ENCODE measurements at regions not wholly inside any gene's neighbourhood (a gene's known extent, or its start where the extent isn't known, plus 50 kb on each side); places are given as distances from the start of the nearest gene placed in this dataset.
"Not testable (repeated sequence)": the region's sequence is repeated elsewhere in the genome, so short reads cannot be mapped to it uniquely, and the experiment has no call there.

GRCh38 chr10:100631192-100631591 is 95.4 kb downstream of the HIF1AN start:
- H3K4me3 ChIP-seq (ENCODE audit: low read length): no peak overlapping the region
- POLR2A ChIA-PET: no interaction called here
- no peak overlapping the region for H3K27ac ChIP-seq (ENCODE audit: low read depth, low read length)
- H3K4me1 ChIP-seq (ENCODE audit: insufficient read depth, low read length): no peaks in the 10 kb centered on the region
- Mint-ChIP-seq H3K4me1 (no peaks in the 10 kb centered on the region), H3K4me3 (no peak overlapping the region), H3K36me3 (no peaks in the 10 kb centered on the region), H3K27me3 (peaks cover 26 to 45% of the 10 kb centered on the region in 2 donors), H3K27ac (no peak overlapping the region), H3K9me3 (no peaks in the 10 kb centered on the region)
- H3K9me3 ChIP-seq (ENCODE audit: low read length): no peaks in the 10 kb centered on the region
- CTCF ChIA-PET: no interaction called here
- no peak for DNase-seq
- no peaks in the 10 kb centered on the region for H3K36me3 ChIP-seq (ENCODE audit: insufficient read depth, low read length)
- no peaks in the 10 kb centered on the region for H3K27me3 ChIP-seq (ENCODE audit: insufficient read depth, low read length, poor library complexity, severe bottlenecking)

- no peaks in the 10 kb centered on the region for H3K4me1 ChIP-seq (ENCODE audit: insufficient read depth, low read length)
- no peak overlapping the region for H3K4me3 Mint-ChIP-seq
Observed at GRCh38 chr10:100632027-100632426, 96.3 kb downstream of the HIF1AN start.

GRCh38 chr10:100634034-100634433 is 98.3 kb downstream of the HIF1AN start:
- H3K4me1 Mint-ChIP-seq: no peaks in the 10 kb centered on the region
- POLR2A ChIA-PET: no interaction called here
- no peak overlapping the region for H3K4me3 Mint-ChIP-seq
- H3K4me1 ChIP-seq (ENCODE audit: insufficient read depth, low read length): no peaks in the 10 kb centered on the region
- H3K27ac Mint-ChIP-seq: no peak overlapping the region
- H3K27me3 ChIP-seq (ENCODE audit: insufficient read depth, low read length, poor library complexity, severe bottlenecking): no peaks in the 10 kb centered on the region
- H3K4me3 ChIP-seq (ENCODE audit: low read length): no peak overlapping the region
- no peak overlapping the region for H3K27ac ChIP-seq (ENCODE audit: low read depth, low read length)
- no peaks in the 10 kb centered on the region for H3K36me3 ChIP-seq (ENCODE audit: insufficient read depth, low read length)
- H3K9me3 Mint-ChIP-seq: no peaks in the 10 kb centered on the region
- no peaks in the 10 kb centered on the region for H3K36me3 Mint-ChIP-seq
- peaks cover 27 to 56% of the 10 kb centered on the region in 2 donors for H3K27me3 Mint-ChIP-seq
- CTCF ChIA-PET: no interaction called here
- no peak for DNase-seq
- no peaks in the 10 kb centered on the region for H3K9me3 ChIP-seq (ENCODE audit: low read length)

More at GRCh38 chr10:100632027-100632426, 96.3 kb downstream of the HIF1AN start:
- Mint-ChIP-seq H3K36me3 (no peaks in the 10 kb centered on the region), H3K4me1 (no peaks in the 10 kb centered on the region), H3K9me3 (no peaks in the 10 kb centered on the region), H3K27ac (no peak overlapping the region), H3K27me3 (peaks cover 19 to 45% of the 10 kb centered on the region in 2 donors)
- H3K27ac ChIP-seq (ENCODE audit: low read depth, low read length): no peak overlapping the region
- no peak overlapping the region for H3K4me3 ChIP-seq (ENCODE audit: low read length)
- H3K9me3 ChIP-seq (ENCODE audit: low read length): no peaks in the 10 kb centered on the region
- POLR2A ChIA-PET: no interaction called here
- no peak for DNase-seq
- H3K27me3 ChIP-seq (ENCODE audit: insufficient read depth, low read length, poor library complexity, severe bottlenecking): no peaks in the 10 kb centered on the region
- CTCF ChIA-PET: no interaction called here
- H3K36me3 ChIP-seq (ENCODE audit: insufficient read depth, low read length): no peaks in the 10 kb centered on the region

GRCh38 chr10:100636848-100637553 is 101.3 kb downstream of the HIF1AN start:
- no peak overlapping the region for H3K27ac ChIP-seq (ENCODE audit: low read depth, low read length)
- DNase-seq: no peak
- ChIA-PET POLR2A (no interaction called here), CTCF (no interaction called here)
- peaks cover 38 to 66% of the 10 kb centered on the region in 2 donors for H3K27me3 Mint-ChIP-seq
- H3K27ac Mint-ChIP-seq: no peak overlapping the region
- no peaks in the 10 kb centered on the region for H3K4me1 ChIP-seq (ENCODE audit: insufficient read depth, low read length)
- no peaks in the 10 kb centered on the region for H3K36me3 ChIP-seq (ENCODE audit: insufficient read depth, low read length)
- no peaks in the 10 kb centered on the region for H3K36me3 Mint-ChIP-seq
- no peak overlapping the region for H3K4me3 Mint-ChIP-seq
- H3K27me3 ChIP-seq (ENCODE audit: insufficient read depth, low read length, poor library complexity, severe bottlenecking): peaks cover 2% of the 10 kb centered on the region
- no peaks in the 10 kb centered on the region for H3K9me3 Mint-ChIP-seq
- no peaks in the 10 kb centered on the region for H3K4me1 Mint-ChIP-seq
- H3K9me3 ChIP-seq (ENCODE audit: low read length): no peaks in the 10 kb centered on the region
- no peak overlapping the region for H3K4me3 ChIP-seq (ENCODE audit: low read length)

- Histone ChIP-seq H3K9me3 (ENCODE audit: low read length) (no peaks in the 10 kb centered on the region), H3K36me3 (ENCODE audit: insufficient read depth, low read length) (no peaks in the 10 kb centered on the region), H3K27ac (ENCODE audit: low read depth, low read length) (no peak overlapping the region), H3K4me3 (ENCODE audit: low read length) (no peak overlapping the region), H3K27me3 (ENCODE audit: insufficient read depth, low read length, poor library complexity, severe bottlenecking) (peaks cover 5% of the 10 kb centered on the region), H3K4me1 (ENCODE audit: insufficient read depth, low read length) (no peaks in the 10 kb centered on the region)
- DNase-seq: no peak
- no peak overlapping the region for H3K4me3 Mint-ChIP-seq
- peaks cover 39 to 71% of the 10 kb centered on the region in 2 donors for H3K27me3 Mint-ChIP-seq
- H3K27ac Mint-ChIP-seq: no peak overlapping the region
- POLR2A ChIA-PET: no interaction called here
- H3K9me3 Mint-ChIP-seq: no peaks in the 10 kb centered on the region
- H3K4me1 Mint-ChIP-seq: no peaks in the 10 kb centered on the region
- CTCF ChIA-PET: no interaction called here
- no peaks in the 10 kb centered on the region for H3K36me3 Mint-ChIP-seq
Observed at GRCh38 chr10:100637785-100638184, 102.0 kb downstream of the HIF1AN start.

GRCh38 chr10:100638969-100639368 is 103.2 kb downstream of the HIF1AN start:
- H3K36me3 Mint-ChIP-seq; H3K27ac ChIP-seq (ENCODE audit: low read depth, low read length); H3K4me1 Mint-ChIP-seq; DNase-seq; H3K27me3 ChIP-seq (ENCODE audit: insufficient read depth, low read length, poor library complexity, severe bottlenecking); H3K4me3 ChIP-seq (ENCODE audit: low read length); H3K4me1 ChIP-seq (ENCODE audit: insufficient read depth, low read length); H3K36me3 ChIP-seq (ENCODE audit: insufficient read depth, low read length); POLR2A ChIA-PET; H3K27ac Mint-ChIP-seq; H3K9me3 Mint-ChIP-seq; CTCF ChIA-PET; H3K9me3 ChIP-seq (ENCODE audit: low read length); H3K4me3 Mint-ChIP-seq: not testable (repeated sequence)
- H3K27me3 Mint-ChIP-seq: peaks cover 35 to 79% of the 10 kb centered on the region in 2 donors

- no peaks in the 10 kb centered on the region for H3K36me3 Mint-ChIP-seq
- POLR2A ChIA-PET: no interaction called here
Observed at GRCh38 chr10:100642295-100642994, 102.9 kb upstream of the PAX2 start.

GRCh38 chr10:100645091-100645490 is 100.3 kb upstream of the PAX2 start:
- Mint-ChIP-seq H3K4me1 (no peaks in the 10 kb centered on the region), H3K4me3 (no peak overlapping the region), H3K27me3 (peaks cover 33 to 79% of the 10 kb centered on the region in 2 donors), H3K27ac (no peak overlapping the region), H3K9me3 (peaks cover 0 to 1% (median 0%) of the 10 kb centered on the region in 5 donors), H3K36me3 (no peaks in the 10 kb centered on the region)
- ChIA-PET POLR2A (no interaction called here), CTCF (no interaction called here)
- no peak for DNase-seq
- H3K4me1 ChIP-seq (ENCODE audit: insufficient read depth, low read length): no peaks in the 10 kb centered on the region
- no peak overlapping the region for H3K4me3 ChIP-seq (ENCODE audit: low read length)
- H3K27ac ChIP-seq (ENCODE audit: low read depth, low read length): no peak overlapping the region
- H3K36me3 ChIP-seq (ENCODE audit: insufficient read depth, low read length): no peaks in the 10 kb centered on the region
- no peaks in the 10 kb centered on the region for H3K9me3 ChIP-seq (ENCODE audit: low read length)
- peaks cover 11% of the 10 kb centered on the region for H3K27me3 ChIP-seq (ENCODE audit: insufficient read depth, low read length, poor library complexity, severe bottlenecking)

More at GRCh38 chr10:100642295-100642994, 102.9 kb upstream of the PAX2 start:
- Histone ChIP-seq H3K9me3 (ENCODE audit: low read length) (no peaks in the 10 kb centered on the region), H3K4me1 (ENCODE audit: insufficient read depth, low read length) (no peaks in the 10 kb centered on the region), H3K36me3 (ENCODE audit: insufficient read depth, low read length) (no peaks in the 10 kb centered on the region), H3K27ac (ENCODE audit: low read depth, low read length) (no peak overlapping the region), H3K27me3 (ENCODE audit: insufficient read depth, low read length, poor library complexity, severe bottlenecking) (peaks cover 11% of the 10 kb centered on the region), H3K4me3 (ENCODE audit: low read length) (no peak overlapping the region)
- CTCF ChIA-PET: no interaction called here
- Mint-ChIP-seq H3K27me3 (peaks cover 33 to 85% of the 10 kb centered on the region in 2 donors), H3K27ac (peak overlapping the region in 1 of 8 donors; percentile 57), H3K4me3 (no peak overlapping the region), H3K4me1 (no peaks in the 10 kb centered on the region), H3K9me3 (peaks cover 0 to 1% (median 0%) of the 10 kb centered on the region in 5 donors)
- DNase-seq: no peak
